Thyroid gland (tissue), 4 donors: ENCODE measurements at regions not wholly inside any gene's neighbourhood (a gene's known extent, or its start where the extent isn't known, plus 50 kb on each side); places are given as distances from the start of the nearest gene placed in this dataset.

Experiments
- DNase-seq, 2 donors: peaks; one replicate each; pipeline ENCODE4 v3.0.0-alpha.2; 2019
- H3K27ac ChIP-seq, 3 donors: fragments of 200-600 bp; sonication (generic); 1 replicate in 2 of 3; 2 replicates in 1 of 3; pipeline ENCODE4 v1.5.1; 2016 to 2019; ENCODE audit warnings: mild to moderate bottlenecking in 1 of 3, moderate library complexity in 1 of 3
- H3K27me3 ChIP-seq: fragments of 200-600 bp; sonication (generic); one replicate; pipeline ENCODE4 v1.5.1; 2019
- H3K36me3 ChIP-seq, 2 donors: fragments of 200-600 bp; sonication (generic); one replicate each; pipeline ENCODE4 v1.5.1; 2016 to 2019
- H3K4me1 ChIP-seq, 2 donors: fragments of 200-600 bp; sonication (generic); one replicate each; pipeline ENCODE4 v1.5.1; 2017 to 2019
- H3K4me3 ChIP-seq, 3 donors: fragments of 200-600 bp; sonication (generic); replicated peaks in 1 of 3; 1 replicate in 2 of 3; 2 replicates in 1 of 3; pipeline ENCODE4 v1.5.1; 2016; ENCODE audit warnings: mild to moderate bottlenecking in 1 of 3
- H3K9me3 ChIP-seq: fragments of 200-600 bp; sonication (generic); one replicate; pipeline ENCODE4 v1.5.1; 2017
- CTCF ChIP-seq, 6 experiments: fragments of 200-600 bp in 3 of 6; fragments of 450-650 bp in 3 of 6; sonication (generic) in 3 of 6; IDR thresholded peaks; one replicate each; pipeline ENCODE4 v1.5.1; 2016 to 2019; ENCODE audit warnings: antibody characterized with exemption in 6 of 6, mild to moderate bottlenecking in 2 of 6, inconsistent platforms in 1 of 6, moderate library complexity in 1 of 6
- POLR2A ChIP-seq, 2 donors: fragments of 450-650 bp; IDR thresholded peaks; one replicate each; pipeline ENCODE4 v1.6.1; 2017; ENCODE audit warnings: antibody characterized with exemption in 2 of 2, mild to moderate bottlenecking in 2 of 2, moderate library complexity in 1 of 2
- WGBS, 2 donors: methylation state at CpG; one replicate each; pipeline ENCODE4 v1.1.5; 2017; 5-methylcytosine and 5-hydroxymethylcytosine counted together
- intact Hi-C: fragments of 100-400 bp; cut with DNase I; formaldehyde crosslinking; loops from one replicate; pipeline ENCODE4 v1.15.1; 2023

GRCh38 chr10:107666214-107666613, 501.7 kb upstream of the SORCS1 start:
- no peak overlapping the region for H3K27ac ChIP-seq
- no peaks in the 10 kb centered on the region for H3K4me1 ChIP-seq
- no peaks in the 10 kb centered on the region for H3K27me3 ChIP-seq
- no peaks in the 10 kb centered on the region for H3K9me3 ChIP-seq
- TF ChIP-seq CTCF (IDR thresholded peaks at IDR 0.05) (no peak), POLR2A (IDR thresholded peaks at IDR 0.05) (no peak)
- 72% methylated on average over 5 of the region's 5 CpGs for WGBS, 2 donors
- no peak overlapping the region for H3K4me3 ChIP-seq
- no peaks in the 10 kb centered on the region for H3K36me3 ChIP-seq
- intact Hi-C loops = no loop called here
- no peak for DNase-seq

GRCh38 chr10:107665459-107665858, 501.0 kb upstream of the SORCS1 start:
- no peak overlapping the region for H3K4me3 ChIP-seq
- intact Hi-C loops = no loop called here

GRCh38 chr10:107657851-107658250, 493.3 kb upstream of the SORCS1 start:
- Histone ChIP-seq H3K4me1 (no peaks in the 10 kb centered on the region), H3K27me3 (no peaks in the 10 kb centered on the region), H3K36me3 (no peaks in the 10 kb centered on the region), H3K9me3 (no peaks in the 10 kb centered on the region), H3K4me3 (no peak overlapping the region), H3K27ac (no peak overlapping the region)
- intact Hi-C loops = no loop called here
- WGBS, 2 donors = 78 to 85% methylated on average over 3 of the region's 3 CpGs
- no peak for DNase-seq
- no peak for TF ChIP-seq CTCF (IDR thresholded peaks at IDR 0.05)
- TF ChIP-seq POLR2A (IDR thresholded peaks at IDR 0.05) = no peak

More at GRCh38 chr10:107665459-107665858, 501.0 kb upstream of the SORCS1 start:
- H3K36me3 ChIP-seq = no peaks in the 10 kb centered on the region
- no peak for TF ChIP-seq CTCF (IDR thresholded peaks at IDR 0.05)
- TF ChIP-seq POLR2A (IDR thresholded peaks at IDR 0.05) = no peak
- DNase-seq = no peak
- WGBS, 2 donors = 87 to 89% methylated on average over 4 of the region's 4 CpGs
- H3K27ac ChIP-seq = no peak overlapping the region
- no peaks in the 10 kb centered on the region for H3K4me1 ChIP-seq
- H3K9me3 ChIP-seq = no peaks in the 10 kb centered on the region
- H3K27me3 ChIP-seq = no peaks in the 10 kb centered on the region

- intact Hi-C loops = no loop called here
- Histone ChIP-seq H3K4me3 (no peak overlapping the region), H3K27ac (no peak overlapping the region), H3K27me3 (no peaks in the 10 kb centered on the region), H3K9me3 (no peaks in the 10 kb centered on the region), H3K36me3 (no peaks in the 10 kb centered on the region), H3K4me1 (no peaks in the 10 kb centered on the region)
- TF ChIP-seq CTCF (IDR thresholded peaks at IDR 0.05) (no peak), POLR2A (IDR thresholded peaks at IDR 0.05) (no peak)
- DNase-seq = no peak
These were observed 492.4 kb upstream of the SORCS1 start for GRCh38 chr10:107656932-107657331.

GRCh38 chr10:107653832-107654287, 489.4 kb upstream of the SORCS1 start:
- WGBS, 2 donors = 34 to 43% methylated on average over 5 of the region's 5 CpGs
- intact Hi-C loops = no loop called here
- no peak for TF ChIP-seq CTCF (IDR thresholded peaks at IDR 0.05)
- no peak for TF ChIP-seq POLR2A (IDR thresholded peaks at IDR 0.05)
- peak in 1 of 2 donors; percentile 12 for DNase-seq
- H3K4me3 ChIP-seq = peak overlapping the region in 1 of 3 donors; percentile 5
- H3K9me3 ChIP-seq = no peaks in the 10 kb centered on the region
- H3K4me1 ChIP-seq = no peaks in the 10 kb centered on the region
- no peaks in the 10 kb centered on the region for H3K36me3 ChIP-seq
- H3K27ac ChIP-seq = no peak overlapping the region
- H3K27me3 ChIP-seq = no peaks in the 10 kb centered on the region
